HepG2 (cell line): ENCODE measurements at regions not wholly inside any gene's neighbourhood (a gene's known extent, or its start where the extent isn't known, plus 50 kb on each side); places are given as distances from the start of the nearest gene placed in this dataset.

Experiments used
- ATAC-seq: fragments of 200-7000 bp; cut with Tn5 transposase; 3 replicates; pipeline ENCODE4 v1.9.1; 2020; ENCODE audit warnings: mild to moderate bottlenecking, moderate library complexity
- BruUV-seq: library from RNA; stranded (reverse); fragments of 400-500 nt; replicated peaks from 2 replicates; lab custom pipeline; 2021; lab: Mats Ljungman, UMichigan
- CTCF ChIA-PET: fragments of 300-600 bp; formaldehyde crosslinking; extraction: SDS; loops from one replicate; lab custom pipeline; 2021; ENCODE audit warnings: low total read pairs, inconsistent platforms, low intra/inter-chr PET ratio; lab: Yijun Ruan, JAX
- POLR2A ChIA-PET: fragments of 350-600 bp; sonication (Branson Sonifier 250); formaldehyde crosslinking; loops from one replicate; lab custom pipeline; 2020; ENCODE audit warnings: antibody characterized with exemption, inconsistent platforms; lab: Yijun Ruan, JAX
- DNase-seq: peaks from one replicate; pipeline ENCODE4 v3.0.0-alpha.2; 2015; ENCODE audit warnings: low spot score
- FAIRE-seq: peaks from 3 replicates; lab custom pipeline; 2011; peaks lifted over from hg19 to GRCh38; lab: Jason Lieb, UNC
- H2AFZ ChIP-seq: one replicate; pipeline ENCODE4 v1.6.1; 2011; ENCODE audit warnings: low read length, inconsistent platforms
- H3K27ac ChIP-seq: fragments of 300-600 bp; 3 replicates; pipeline ENCODE4 v1.8.0; 2011; ENCODE audit warnings: mixed run types, mild to moderate bottlenecking, mixed read lengths, low read length, inconsistent platforms; ENCODE audit not compliant: insufficient read depth; ENCODE audit errors: extremely low read length
- H3K27me3 ChIP-seq, 2 experiments: fragments of 200-600 bp in 1 of 2; 2 replicates in 1 of 2; 3 replicates in 1 of 2; pipeline versions ENCODE4 v1.6.0 to v1.8.0; 2011; ENCODE audit warnings: low read length in 2 of 2, mild to moderate bottlenecking in 2 of 2, moderate library complexity in 2 of 2, inconsistent platforms in 1 of 2; ENCODE audit not compliant: insufficient read depth in 2 of 2, control insufficient read depth in 1 of 2
- H3K36me3 ChIP-seq, 2 experiments: fragments of 200-600 bp in 1 of 2; replicated peaks in 1 of 2; 2 replicates in 1 of 2; 3 replicates in 1 of 2; pipeline versions ENCODE4 v1.5.1 to v1.8.0; 2011; ENCODE audit warnings: low read length in 2 of 2, inconsistent platforms in 1 of 2; ENCODE audit not compliant: insufficient read depth in 2 of 2, control insufficient read depth in 1 of 2
- H3K4me1 ChIP-seq: 2 replicates; pipeline ENCODE4 v1.5.1; 2012; ENCODE audit warnings: low read length, inconsistent platforms; ENCODE audit not compliant: insufficient read depth
- H3K4me2 ChIP-seq: 2 replicates; pipeline ENCODE4 v1.6.0; 2011; ENCODE audit warnings: low read depth, low read length, inconsistent platforms
- H3K4me3 ChIP-seq, 3 experiments: fragments of 200-600 bp in 1 of 3; sonication (generic), shearing (Covaris generic) in 1 of 3; replicated peaks in 1 of 3; 2 replicates each; pipeline ENCODE4 v1.5.1; 2011 to 2016; ENCODE audit warnings: low read length in 3 of 3, inconsistent platforms in 2 of 3, low read depth in 2 of 3, mild to moderate bottlenecking in 2 of 3, control low read depth in 1 of 3, mixed read lengths in 1 of 3; ENCODE audit not compliant: insufficient read depth in 1 of 3
- H3K79me2 ChIP-seq: one replicate; pipeline ENCODE4 v1.6.1; 2011; ENCODE audit warnings: low read length, inconsistent platforms; ENCODE audit not compliant: insufficient read depth
- H3K9ac ChIP-seq: 2 replicates; pipeline ENCODE4 v1.6.0; 2011; ENCODE audit warnings: mild to moderate bottlenecking, low read depth, low read length, inconsistent platforms; ENCODE audit not compliant: insufficient read depth
- H3K9me3 ChIP-seq: 2 replicates; pipeline ENCODE4 v1.5.1; 2012; ENCODE audit warnings: mild to moderate bottlenecking, low read length
- H4K20me1 ChIP-seq: 2 replicates; pipeline ENCODE4 v1.6.0; 2011; ENCODE audit warnings: inconsistent platforms, mild to moderate bottlenecking, low read length, moderate library complexity; ENCODE audit not compliant: insufficient read depth
- BHLHE40 ChIP-seq: IDR thresholded peaks from 2 replicates; pipeline ENCODE4 v1.6.1; 2011; ENCODE audit warnings: low read length, improper control_type of control experiment
- HDAC1 ChIP-seq: sonication (generic); formaldehyde crosslinking; IDR thresholded peaks from 2 replicates; pipeline ENCODE4 v1.5.1; 2020; ENCODE audit warnings: mild to moderate bottlenecking, missing genetic modification reagents
- MTERF4 ChIP-seq: sonication (generic); formaldehyde crosslinking; IDR thresholded peaks from 2 replicates; pipeline ENCODE4 v1.8.0; 2023; ENCODE audit warnings: mild to moderate bottlenecking, missing genetic modification reagents
- NFRKB ChIP-seq: fragments of 450-650 bp; IDR thresholded peaks from 2 replicates; pipeline ENCODE4 v1.6.1; 2017
- PPARG ChIP-seq: conservative IDR thresholded peaks from 2 replicates; pipeline ENCODE4 v1.6.1; 2016; ENCODE audit warnings: missing biosample characterization, missing genetic modification reagents
- REPIN1 ChIP-seq: sonication (generic); formaldehyde crosslinking; IDR thresholded peaks from 2 replicates; pipeline ENCODE4 v1.8.0; 2022; ENCODE audit warnings: missing genetic modification reagents, low read depth, mild to moderate bottlenecking, borderline replicate concordance
- TCF12 ChIP-seq, 2 experiments: fragments of 450-650 bp in 1 of 2; sonication (generic) in 1 of 2; formaldehyde crosslinking in 1 of 2; IDR thresholded peaks; 2 replicates each; pipeline versions ENCODE4 v1.6.1 to v1.8.0; 2017 to 2022; ENCODE audit warnings: antibody characterized with exemption in 1 of 2, mild to moderate bottlenecking in 1 of 2, missing genetic modification reagents in 1 of 2, moderate library complexity in 1 of 2
- U2AF2 ChIP-seq: fragments of 200-400 bp; formaldehyde crosslinking; IDR thresholded peaks from 2 replicates; pipeline ENCODE4 v1.6.1; 2017; ENCODE audit warnings: low read depth, mild to moderate bottlenecking, low read length
- ZBTB25 ChIP-seq: IDR thresholded peaks from 2 replicates; pipeline ENCODE4 v1.6.1; 2018; ENCODE audit warnings: missing genetic modification reagents
- ZUFSP ChIP-seq: sonication (generic); formaldehyde crosslinking; IDR thresholded peaks from 2 replicates; pipeline ENCODE4 v1.9.0; 2021; ENCODE audit warnings: missing genetic modification reagents, mild to moderate bottlenecking, borderline replicate concordance
- WGBS: methylation state at CpG from one replicate; pipeline ENCODE4 v1.1.6; 2017; ENCODE audit warnings: low lambda C conversion rate; 5-methylcytosine and 5-hydroxymethylcytosine counted together
- in situ Hi-C: cut with HindIII; loops from 2 replicates; pipeline ENCODE4 v1.10.0; 2017; ENCODE audit warnings: low pct_unique_long_range_greater_than_20kb; ENCODE audit not compliant: extremely low pct_ligation_motif_present
- intact Hi-C: fragments of 100-400 bp; cut with micrococcal nuclease; formaldehyde crosslinking; loops from one replicate; pipeline ENCODE4 v1.10.0; 2022; ENCODE audit not compliant: unreplicated experiment
- TF ChIP-seq, protein P1 (sequence below): sonication (generic); formaldehyde crosslinking; IDR thresholded peaks from 2 replicates; pipeline ENCODE4 v1.8.1; 2023; ENCODE audit warnings: mild to moderate bottlenecking, missing genetic modification reagents
- TF ChIP-seq, protein P2 (sequence below): fragments of 450-650 bp; IDR thresholded peaks from 2 replicates; pipeline ENCODE4 v1.6.1; 2017
- TF ChIP-seq, protein P3 (sequence below): sonication (generic); formaldehyde crosslinking; IDR thresholded peaks from 2 replicates; pipeline ENCODE4 v1.8.1; 2023; ENCODE audit warnings: mild to moderate bottlenecking, inconsistent platforms, moderate library complexity, missing genetic modification reagents, borderline replicate concordance
- TF ChIP-seq, protein P4 (sequence below): sonication (generic); formaldehyde crosslinking; conservative IDR thresholded peaks from 2 replicates; pipeline ENCODE4 v1.8.1; 2023; ENCODE audit warnings: missing genetic modification reagents

DNA sequence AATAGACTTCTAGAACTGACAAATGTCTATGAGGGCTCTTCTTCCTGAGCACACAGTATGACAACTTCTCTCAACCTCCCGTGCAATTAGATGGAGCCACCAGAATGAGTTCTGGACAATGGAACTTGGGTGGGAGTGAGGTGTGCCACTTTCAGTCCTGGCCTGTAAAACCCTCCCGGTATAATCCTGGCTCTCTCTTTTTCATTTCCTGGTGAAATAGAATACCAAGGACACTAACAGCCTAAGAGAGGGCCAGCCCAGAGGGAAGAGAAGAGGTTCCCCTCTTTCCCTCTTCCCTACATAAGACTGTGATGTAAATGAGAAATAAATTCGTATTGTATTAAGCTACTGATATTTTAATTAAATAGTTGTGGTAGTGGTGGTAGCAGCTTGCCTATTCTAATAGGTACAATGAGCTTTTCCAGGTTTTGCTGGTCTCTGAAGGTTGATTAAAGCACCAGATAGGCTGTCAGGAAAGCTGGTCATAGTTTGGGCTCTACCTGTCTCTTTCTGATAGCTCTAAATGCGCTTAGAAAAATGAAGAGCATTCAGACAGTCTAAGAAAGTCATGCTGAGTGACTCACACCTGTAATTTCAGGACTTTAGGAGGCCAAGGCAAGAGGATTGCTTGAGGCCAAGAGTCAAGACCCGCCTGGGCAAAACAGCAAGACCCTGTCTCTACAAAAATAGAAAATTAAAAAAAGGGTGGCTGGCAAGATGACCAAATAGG is 108.6 kb upstream of the ZNF644 start:
- Histone ChIP-seq H3K27me3 (no peaks in the 10 kb centered on the region; a peak in 2 of 5 replicates), H3K9me3 (no peaks in the 10 kb centered on the region), H3K36me3 (no peaks in the 10 kb centered on the region), H3K4me2 (no peak overlapping the region), H3K27ac (no peak overlapping the region), H3K79me2 (no peaks in the 10 kb centered on the region), H4K20me1 (no peaks in the 10 kb centered on the region), H3K4me3 (no peak overlapping the region), H3K4me1 (peaks cover 13% of the 10 kb centered on the region), H3K9ac (no peak overlapping the region), H2AFZ (no peak overlapping the region)
- ChIA-PET CTCF (no interaction called here), POLR2A (no interaction called here)
- ATAC-seq (no peak), FAIRE-seq (no peak), DNase-seq (no peak)
- in situ Hi-C loops, result no loop called here
- intact Hi-C loops, result no loop called here
- 12% methylated on average over 5 of the region's 5 CpGs for WGBS
- BruUV-seq, result no TSS peak
- TF ChIP-seq ZUFSP (no peak), TCF12 (IDR thresholded peaks at IDR 0.05) (no peak), TCF12 (CRISPR knock-in tag; IDR thresholded peaks at IDR 0.05) (no peak), REPIN1 (CRISPR knock-in tag) (no peak), BHLHE40 (no peak), U2AF2 (no peak), MTERF4 (CRISPR knock-in tag) (no peak), HDAC1 (CRISPR knock-in tag) (no peak), ZBTB25 (no peak), PPARG (CRISPR knock-in tag) (no peak), NFRKB (no peak)
- TF ChIP-seq, protein P1, sequence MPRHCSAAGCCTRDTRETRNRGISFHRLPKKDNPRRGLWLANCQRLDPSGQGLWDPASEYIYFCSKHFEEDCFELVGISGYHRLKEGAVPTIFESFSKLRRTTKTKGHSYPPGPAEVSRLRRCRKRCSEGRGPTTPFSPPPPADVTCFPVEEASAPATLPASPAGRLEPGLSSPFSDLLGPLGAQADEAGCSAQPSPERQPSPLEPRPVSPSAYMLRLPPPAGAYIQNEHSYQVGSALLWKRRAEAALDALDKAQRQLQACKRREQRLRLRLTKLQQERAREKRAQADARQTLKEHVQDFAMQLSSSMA (CRISPR knock-in tag), result no peak
- TF ChIP-seq, protein P2, sequence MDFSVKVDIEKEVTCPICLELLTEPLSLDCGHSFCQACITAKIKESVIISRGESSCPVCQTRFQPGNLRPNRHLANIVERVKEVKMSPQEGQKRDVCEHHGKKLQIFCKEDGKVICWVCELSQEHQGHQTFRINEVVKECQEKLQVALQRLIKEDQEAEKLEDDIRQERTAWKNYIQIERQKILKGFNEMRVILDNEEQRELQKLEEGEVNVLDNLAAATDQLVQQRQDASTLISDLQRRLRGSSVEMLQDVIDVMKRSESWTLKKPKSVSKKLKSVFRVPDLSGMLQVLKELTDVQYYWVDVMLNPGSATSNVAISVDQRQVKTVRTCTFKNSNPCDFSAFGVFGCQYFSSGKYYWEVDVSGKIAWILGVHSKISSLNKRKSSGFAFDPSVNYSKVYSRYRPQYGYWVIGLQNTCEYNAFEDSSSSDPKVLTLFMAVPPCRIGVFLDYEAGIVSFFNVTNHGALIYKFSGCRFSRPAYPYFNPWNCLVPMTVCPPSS, result no peak
- TF ChIP-seq, protein P3, sequence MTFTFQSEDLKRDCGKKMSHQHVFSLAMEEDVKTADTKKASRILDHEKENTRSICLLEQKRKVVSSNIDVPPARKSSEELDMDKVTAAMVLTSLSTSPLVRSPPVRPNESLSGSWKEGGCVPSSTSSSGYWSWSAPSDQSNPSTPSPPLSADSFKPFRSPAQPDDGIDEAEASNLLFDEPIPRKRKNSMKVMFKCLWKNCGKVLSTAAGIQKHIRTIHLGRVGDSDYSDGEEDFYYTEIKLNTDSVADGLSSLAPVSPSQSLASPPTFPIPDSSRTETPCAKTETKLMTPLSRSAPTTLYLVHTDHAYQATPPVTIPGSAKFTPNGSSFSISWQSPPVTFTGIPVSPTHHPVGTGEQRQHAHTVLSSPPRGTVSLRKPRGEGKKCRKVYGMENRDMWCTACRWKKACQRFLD, result no peak
- TF ChIP-seq, protein P4, sequence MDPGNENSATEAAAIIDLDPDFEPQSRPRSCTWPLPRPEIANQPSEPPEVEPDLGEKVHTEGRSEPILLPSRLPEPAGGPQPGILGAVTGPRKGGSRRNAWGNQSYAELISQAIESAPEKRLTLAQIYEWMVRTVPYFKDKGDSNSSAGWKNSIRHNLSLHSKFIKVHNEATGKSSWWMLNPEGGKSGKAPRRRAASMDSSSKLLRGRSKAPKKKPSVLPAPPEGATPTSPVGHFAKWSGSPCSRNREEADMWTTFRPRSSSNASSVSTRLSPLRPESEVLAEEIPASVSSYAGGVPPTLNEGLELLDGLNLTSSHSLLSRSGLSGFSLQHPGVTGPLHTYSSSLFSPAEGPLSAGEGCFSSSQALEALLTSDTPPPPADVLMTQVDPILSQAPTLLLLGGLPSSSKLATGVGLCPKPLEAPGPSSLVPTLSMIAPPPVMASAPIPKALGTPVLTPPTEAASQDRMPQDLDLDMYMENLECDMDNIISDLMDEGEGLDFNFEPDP (CRISPR knock-in tag), result no peak
